Left ventricle myocardium superior (tissue), 1 donor: ENCODE measurements at regions not wholly inside any gene's neighbourhood (a gene's known extent, or its start where the extent isn't known, plus 50 kb on each side); places are given as distances from the start of the nearest gene placed in this dataset.
"Not testable (repeated sequence)": the region's sequence is repeated elsewhere in the genome, so short reads cannot be mapped to it uniquely, and the experiment has no call there.

Experiments used
- ATAC-seq: fragments of 200-7000 bp; cut with Tn5 transposase; one replicate; pipeline ENCODE4 v1.9.1; 2020; ENCODE audit warnings: mild to moderate bottlenecking, moderate library complexity
- DNase-seq: peaks from one replicate; pipeline ENCODE4 v3.0.0-alpha.2; 2020
- intact Hi-C: fragments of 100-400 bp; cut with micrococcal nuclease; formaldehyde crosslinking; loops from one replicate; pipeline ENCODE4 v1.11.0; 2022
- donor health status: DM: no; HTN: yes; CAD: no; lungs with severe emphysema.

DNA sequence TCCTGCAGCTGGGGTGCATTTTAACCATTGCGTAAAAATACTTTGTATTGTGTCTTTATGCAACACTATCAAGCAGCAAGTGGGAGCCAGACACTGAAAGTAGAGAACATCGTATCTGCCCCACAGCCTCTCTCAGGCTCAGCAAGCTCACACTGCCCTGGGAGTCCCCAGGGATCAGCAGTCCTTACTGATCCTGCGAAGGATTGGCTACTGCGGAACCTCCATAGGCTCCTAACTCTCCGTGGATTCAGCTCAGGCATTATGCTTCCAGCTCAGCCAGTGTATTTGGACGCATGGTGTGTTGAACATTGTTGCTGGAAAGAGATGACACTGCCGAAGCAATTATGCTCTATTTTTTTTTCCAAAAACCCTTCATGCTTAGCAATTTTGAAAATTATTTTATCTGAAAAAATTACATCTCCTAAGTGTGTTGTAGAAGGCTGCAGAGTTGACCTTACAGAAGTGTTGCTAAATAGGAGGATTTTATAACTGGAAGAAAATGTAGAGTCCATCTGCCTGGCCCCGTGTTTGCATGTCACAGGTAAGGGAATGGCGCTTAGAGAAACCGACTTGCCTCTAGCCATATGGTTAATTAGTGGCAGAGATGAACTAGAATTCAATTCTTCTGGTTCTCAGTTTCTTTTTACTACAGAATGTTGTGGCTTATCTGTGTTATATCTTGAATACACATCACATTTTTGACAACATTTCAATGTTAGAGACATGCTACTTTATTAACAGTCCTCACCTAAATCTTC is 276.4 kb upstream of the COBL start:
- peak; percentile 20 for ATAC-seq

DNA sequence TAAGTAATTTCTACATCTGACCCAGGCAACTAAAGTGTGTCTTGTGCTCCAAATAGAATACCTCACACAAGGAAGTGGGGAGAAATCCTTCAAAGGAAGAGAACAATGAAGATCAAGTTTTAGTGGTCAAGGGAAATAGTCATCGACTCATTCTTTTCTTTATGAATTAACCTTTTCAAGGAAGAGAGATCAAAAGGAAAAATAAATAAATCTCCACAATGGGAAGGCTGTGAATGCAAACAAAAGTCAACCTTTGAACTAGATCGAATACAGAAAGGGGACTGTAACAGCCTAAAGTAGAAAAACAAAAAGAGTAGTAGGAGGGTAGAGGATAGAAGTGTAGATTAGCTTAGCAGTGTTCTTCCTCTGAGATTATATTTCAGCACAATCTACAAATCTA is 274.6 kb upstream of the COBL start:
- ATAC-seq (no peak), DNase-seq (no peak)
- intact Hi-C loops = no loop called here

More for the DNA sequence above, 276.4 kb upstream of the COBL start:
- intact Hi-C loops = no loop called here
- no peak for DNase-seq

DNA sequence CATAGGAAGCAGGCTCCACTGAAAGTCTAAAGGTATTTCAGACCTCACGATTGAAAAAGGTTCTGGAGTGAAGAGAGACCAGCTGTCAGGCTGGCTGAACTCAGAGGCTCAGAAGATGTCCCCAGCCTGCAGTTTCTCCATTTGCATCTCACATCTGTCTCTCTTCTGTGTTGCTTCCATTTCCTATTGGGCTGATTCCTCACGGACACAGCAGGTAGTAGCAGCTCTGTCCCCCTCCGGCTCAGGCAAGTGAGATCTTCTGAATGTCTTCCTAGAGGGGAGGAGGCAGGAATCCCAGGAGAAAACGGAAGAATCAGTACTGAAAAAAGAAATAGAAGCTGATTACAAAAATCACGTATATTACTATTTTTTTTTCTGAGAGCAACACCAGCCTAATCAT is 274.1 kb upstream of the COBL start:
- intact Hi-C loops = no loop called here
- no peak for DNase-seq
- ATAC-seq = no peak

DNA sequence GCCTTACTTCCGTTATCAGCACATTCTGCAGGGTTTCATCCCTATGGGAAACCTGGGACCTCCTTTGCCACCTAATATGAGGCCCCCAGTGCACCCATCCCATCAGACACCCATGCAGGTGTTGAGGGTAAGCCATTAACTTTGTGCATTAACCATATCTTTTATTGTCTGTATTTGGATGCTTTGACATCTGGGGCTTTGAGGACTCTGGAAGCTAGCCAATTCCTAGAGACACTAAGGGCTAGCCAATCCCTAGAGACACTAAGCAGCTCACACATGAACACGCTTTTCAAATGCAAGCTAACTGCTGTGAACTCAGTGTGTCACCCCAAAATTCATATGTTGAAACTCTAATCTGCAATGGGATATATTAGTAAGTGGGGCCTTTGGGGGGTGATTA is 272.5 kb upstream of the COBL start:
- no peak for DNase-seq
- ATAC-seq = no peak
- intact Hi-C loops = no loop called here

DNA sequence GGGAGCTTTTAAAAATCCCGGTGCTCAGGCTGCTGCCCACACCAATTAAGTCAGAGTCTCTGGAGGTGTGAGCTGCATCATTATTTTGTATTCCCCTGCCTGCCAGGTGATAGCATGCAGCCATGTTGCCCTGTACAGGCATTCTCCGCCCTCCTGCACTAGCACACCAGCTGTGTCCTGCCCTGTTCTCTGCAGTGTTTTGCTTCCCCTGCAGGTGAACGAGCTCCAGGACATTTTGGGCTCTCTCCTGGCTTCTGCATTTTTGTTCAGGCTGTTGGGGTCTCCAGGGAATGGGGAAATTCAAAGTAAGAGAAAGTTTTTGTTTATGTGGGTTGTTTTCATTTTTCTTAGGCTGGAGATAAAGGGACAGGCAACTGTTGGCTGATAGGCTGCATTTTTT is 271.0 kb upstream of the COBL start:
- intact Hi-C loops = no loop called here
- ATAC-seq = no peak
- no peak for DNase-seq

DNA sequence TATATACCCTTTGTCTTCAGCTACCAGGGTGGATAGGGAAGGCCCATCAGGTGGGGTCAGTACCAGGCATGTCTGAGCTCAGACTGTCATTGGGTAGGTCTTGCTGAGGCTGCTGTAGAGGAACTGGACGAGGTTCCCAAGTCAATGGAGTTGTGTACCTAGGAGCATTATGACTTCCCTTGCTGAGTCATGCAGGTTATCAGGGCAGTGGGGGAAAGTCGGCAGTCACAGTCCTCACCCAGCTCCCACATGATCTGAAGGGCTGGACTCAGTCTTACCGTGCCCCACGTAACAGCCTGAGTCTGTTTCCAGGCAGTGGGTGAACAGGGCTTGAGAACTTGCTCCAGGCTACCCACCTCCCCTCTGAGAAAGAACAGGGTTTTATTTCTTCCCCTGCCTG is 260.8 kb upstream of the COBL start:
- no peak for DNase-seq
- intact Hi-C loops = no loop called here
- no peak for ATAC-seq

DNA sequence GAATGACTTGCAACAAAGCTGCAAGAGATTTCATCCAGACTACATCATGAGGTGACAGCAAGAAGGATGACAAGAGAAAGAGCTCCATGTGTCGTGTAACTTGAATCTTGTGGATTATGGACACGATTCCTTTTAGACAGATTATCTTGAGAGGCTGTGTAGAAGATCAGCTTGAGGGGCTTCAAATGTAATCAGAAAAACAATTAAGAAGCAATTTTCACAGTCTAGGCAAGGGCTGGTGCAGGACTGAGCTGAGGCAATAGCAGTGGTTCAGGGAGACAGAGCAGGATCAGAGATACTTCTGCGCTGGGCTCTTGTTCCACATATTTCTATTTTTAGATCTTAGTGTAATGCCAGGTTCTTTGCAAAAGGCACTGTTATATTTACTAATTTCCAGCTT is 253.0 kb upstream of the COBL start:
- DNase-seq = no peak
- intact Hi-C loops = no loop called here
- no peak for ATAC-seq

DNA sequence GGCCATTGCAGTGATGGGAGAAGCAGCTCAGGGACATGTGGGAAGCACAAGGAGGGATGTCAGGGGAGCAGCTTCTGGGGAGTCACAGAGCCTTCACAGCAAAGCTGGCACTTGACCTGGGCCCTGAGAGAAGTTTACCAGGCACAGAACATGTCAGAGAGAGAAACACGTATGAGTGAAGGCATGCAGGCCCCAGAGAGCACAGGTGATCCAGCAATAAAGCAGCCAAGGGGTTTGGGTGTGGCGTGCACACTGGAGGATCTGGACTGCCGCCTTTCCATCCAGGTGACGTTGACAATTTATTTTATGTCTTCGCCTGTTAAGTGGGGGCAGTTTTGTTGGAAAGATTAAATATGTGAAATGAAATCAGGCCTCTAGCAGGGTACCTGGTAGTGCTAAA is 252.6 kb upstream of the COBL start:
- ATAC-seq (no peak), DNase-seq (no peak)
- intact Hi-C loops = no loop called here

DNA sequence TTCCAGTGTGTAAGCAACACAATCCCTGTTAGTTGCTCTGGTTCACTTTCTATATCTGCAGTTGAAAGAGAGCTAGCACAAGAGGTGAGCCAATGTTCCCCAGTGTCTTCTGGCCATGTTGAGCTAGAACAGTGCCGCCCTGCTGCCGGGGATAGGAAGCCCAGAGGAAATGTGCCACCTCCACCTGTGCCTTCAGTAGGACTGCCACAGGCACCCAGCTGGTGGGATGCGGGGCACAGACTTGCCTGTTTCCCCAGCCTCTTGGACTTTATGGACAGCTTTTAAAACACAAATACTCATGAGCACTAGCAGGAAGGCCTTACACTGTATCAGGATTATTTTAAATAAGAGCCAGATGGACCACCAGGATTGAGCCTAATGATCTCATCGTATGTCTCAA is 234.5 kb upstream of the COBL start:
- intact Hi-C loops = no loop called here
- no peak for DNase-seq
- no peak for ATAC-seq

DNA sequence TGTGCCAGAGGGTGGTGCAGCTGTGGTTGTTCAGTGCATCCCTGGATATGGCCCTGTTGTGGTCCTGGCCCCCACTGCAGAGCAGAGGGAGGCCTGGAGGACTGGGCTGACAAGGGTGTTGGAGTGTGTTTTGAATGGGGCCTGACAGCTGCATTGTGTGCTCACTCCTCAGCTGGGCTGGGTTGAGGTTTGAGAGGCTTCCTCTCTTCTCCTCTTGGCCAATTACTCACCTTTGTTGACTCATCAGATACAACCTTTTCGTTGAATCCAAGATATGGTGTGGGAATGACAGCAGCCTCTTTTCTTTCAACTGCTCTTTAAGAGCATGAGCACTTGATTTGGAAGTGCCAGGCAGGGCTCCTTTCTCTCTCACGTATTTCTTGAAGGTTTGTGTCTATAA is 228.5 kb upstream of the COBL start:
- ATAC-seq (no peak), DNase-seq (no peak)
- intact Hi-C loops = no loop called here

DNA sequence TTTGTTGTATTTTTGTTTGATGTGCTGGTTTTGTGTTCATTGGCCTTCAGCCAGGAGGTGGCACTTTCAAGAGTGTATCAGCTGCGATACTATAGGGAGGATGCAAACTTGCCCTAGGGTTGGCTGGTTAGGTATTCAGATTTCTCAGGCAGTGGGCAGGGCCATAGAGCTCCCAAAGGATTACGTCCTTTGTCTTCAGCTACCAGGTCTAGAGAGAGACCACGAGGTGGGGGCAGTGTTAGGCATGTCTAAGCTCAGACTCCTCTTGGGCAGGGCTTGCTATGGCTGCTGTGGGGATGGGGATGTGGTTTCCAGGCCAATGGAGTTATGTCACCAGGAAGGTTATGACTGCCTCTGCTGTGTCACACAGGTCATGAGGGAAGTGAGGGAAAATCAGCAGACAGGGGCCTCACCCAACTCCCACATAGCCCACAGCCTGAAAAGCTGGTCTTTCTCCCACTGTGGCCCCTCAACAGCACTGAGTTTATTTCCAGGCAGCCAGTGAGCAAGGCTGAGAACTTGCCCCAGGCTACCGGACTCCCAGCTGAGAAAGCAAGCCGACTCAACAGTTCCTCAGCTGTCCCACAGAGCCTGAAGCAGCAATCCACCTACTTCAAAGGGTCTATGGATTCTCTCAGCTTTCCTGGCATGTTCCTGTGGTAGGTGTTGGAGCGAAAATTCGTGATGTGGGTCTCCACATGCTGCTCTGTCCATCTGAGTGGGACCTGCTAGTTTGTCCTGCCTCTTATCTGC is 227.4 kb upstream of the COBL start:
- ATAC-seq (no peak), DNase-seq (no peak)
- intact Hi-C loops = no loop called here

DNA sequence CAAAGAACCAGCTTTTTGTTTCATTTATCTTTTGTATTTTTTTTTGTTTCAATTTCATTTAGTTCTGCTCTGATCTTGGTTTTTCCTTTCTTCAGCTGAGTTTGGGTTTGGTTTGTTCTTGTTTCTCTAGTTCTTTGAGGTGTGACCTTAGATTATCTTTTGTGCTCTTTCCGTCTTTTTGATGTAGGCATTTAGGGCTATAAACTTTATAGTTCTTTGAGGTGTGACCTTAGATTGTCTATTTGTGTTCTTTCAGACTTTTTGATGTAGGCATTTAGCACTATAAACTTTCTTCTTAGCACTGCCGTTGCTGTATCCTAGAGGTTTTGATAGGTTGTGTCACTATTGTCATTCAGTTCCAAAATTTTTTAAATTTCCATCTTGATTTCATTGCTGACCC is 224.3 kb upstream of the COBL start:
- DNase-seq, ATAC-seq, intact Hi-C loops: not testable (repeated sequence)

DNA sequence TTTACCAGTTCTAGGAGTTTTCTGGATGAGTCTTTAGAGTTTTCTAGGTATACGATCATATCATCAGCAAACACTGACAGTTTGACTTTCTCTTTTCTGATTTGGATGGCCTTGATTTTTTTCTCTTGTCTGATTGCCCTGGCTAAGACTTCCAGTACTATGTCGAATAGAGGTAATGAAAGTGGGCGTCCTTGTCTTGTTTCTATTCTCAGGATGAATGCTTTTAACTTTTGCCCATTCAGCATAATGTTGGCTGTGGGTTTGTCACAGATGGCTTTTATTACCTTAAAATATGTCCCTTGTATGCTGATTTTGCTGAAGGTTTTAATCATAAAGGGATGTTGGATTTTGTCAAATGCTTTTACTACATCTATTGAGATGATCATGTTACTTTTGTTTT is 223.2 kb upstream of the COBL start:
- intact Hi-C loops = no loop called here
- no peak for ATAC-seq

DNA sequence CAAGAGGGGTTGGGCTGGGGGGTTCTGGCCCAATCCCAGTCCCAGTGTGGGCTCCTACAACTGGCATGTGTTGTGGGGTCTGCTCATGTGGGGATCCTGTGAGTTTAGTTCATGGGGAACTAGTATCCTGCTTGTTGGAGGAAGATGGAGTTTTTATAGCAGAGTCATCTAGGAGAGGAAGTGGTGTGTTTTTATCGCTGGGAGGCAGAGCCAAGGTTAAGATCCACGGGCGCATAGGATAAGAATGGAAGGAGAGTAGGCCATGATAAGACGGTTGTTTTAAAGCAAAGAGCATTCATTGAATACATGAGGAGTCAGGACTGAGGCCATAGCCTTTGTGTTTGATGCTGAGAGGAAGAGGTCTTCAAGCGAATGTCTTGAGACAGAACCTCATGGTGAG is 211.6 kb upstream of the COBL start:
- DNase-seq (no peak), ATAC-seq (no peak)
- intact Hi-C loops = no loop called here

More for the DNA sequence above, 223.2 kb upstream of the COBL start:
- DNase-seq = no peak

DNA sequence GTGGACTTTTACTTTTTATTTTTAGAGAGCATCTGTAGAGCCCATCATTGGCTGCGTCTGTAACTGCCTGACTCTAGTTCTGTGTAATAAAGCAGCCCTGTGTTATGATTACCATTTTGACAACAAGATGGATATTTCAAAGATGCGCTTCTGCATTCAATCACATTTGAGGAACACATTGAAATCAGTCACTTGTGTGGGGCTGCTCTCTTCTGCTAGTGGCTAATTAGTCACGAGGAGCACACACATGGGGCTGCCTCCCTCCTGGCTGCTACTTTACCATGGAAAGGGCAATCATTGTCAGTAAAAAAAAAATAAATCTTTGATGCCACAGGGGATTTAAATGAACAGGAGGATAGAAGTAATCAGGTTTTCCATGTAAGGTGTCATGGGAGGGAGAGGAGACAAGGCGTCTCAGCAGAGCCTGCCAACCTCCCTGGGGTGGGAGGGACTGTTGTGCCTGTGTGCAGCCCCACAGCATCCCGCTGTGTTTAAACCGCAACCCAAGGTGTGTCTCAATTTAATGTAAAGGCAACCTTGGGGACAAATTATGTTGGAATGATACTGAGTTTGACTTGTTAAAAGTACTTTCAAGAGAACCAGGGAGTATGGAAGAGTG is 205.2 kb upstream of the COBL start:
- no peak for ATAC-seq
- no peak for DNase-seq
- intact Hi-C loops = no loop called here

DNA sequence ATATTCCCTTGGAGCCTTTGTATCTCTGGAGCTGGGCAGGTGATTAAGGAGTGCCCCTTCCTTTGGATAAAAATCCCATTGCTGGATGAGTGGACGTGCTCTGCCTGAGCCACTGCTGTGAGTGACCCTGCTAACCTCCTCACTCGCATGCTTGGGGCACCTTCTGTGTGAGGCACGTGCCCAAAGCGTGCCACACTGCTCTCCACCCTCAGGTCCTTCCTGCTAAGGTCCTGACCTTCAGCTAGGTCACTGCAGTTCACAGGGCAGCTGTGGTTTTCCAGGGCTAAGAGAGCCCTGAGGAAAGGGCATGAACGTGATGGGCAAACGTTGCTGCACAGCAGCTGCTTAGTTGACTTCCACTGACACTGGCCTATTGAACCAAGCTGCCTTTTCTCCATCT is 204.4 kb upstream of the COBL start:
- intact Hi-C loops = no loop called here
- ATAC-seq = no peak
- no peak for DNase-seq

DNA sequence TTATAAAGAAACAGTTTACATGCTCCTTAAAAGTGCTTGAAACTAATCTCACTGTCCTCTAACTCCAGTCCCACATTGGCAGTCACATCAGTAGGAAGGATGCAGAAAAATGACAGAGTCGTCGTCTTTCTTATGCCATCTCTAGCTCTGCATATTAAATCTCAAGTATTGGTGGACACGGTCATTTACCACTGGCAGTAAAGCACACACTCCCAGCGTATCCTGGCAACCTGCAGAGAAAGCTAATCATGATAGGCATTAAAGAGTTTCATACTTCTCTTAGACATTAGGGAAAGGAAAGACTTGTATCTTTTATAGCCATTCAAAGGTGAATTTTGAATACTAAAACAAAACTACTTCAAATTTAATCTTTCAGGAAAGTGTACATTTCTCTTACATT is 202.0 kb upstream of the COBL start:
- intact Hi-C loops = no loop called here
- no peak for DNase-seq

DNA sequence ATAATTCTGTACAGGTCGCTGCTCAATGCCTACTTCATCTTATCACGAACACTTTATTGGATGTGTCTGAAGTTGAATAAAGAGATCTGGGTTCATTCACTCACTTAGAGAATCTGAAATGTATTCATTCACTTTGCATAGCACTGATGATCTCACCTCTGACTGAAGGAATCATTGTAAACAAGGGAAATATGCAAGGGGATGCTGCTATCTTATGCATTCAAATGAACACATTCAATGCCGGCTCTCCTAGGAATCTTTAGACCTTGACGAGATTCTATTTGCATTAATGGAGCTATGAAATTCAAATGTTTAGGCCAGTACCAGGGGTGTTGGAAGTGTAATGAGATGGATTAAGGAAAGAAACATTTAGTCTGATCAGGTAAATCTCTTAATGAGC is 200.6 kb upstream of the COBL start:
- no peak for ATAC-seq

More for the DNA sequence above, 202.0 kb upstream of the COBL start:
- no peak for ATAC-seq

DNA sequence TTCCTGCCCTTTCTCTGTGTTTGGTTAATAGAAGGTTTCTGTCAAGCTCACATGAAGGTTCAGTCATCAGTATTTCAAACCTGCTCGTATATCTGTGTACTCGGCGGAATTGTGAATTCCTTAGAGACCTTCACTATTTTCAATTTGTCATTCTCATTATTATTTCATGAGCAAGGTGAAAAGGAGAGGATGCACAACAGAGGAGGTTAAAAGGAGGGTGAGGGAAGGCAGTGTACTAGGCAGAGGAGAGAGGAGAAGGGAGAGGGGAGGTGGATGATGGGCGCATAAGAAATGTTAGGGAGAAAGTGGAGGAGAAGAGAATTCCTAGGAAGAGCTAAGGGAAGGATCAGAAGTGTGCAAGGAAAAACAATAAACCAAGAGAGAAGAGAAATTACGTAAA is 185.0 kb upstream of the COBL start:
- DNase-seq = no peak
- intact Hi-C loops = no loop called here
- ATAC-seq = no peak

More for the DNA sequence above, 200.6 kb upstream of the COBL start:
- DNase-seq = no peak
- intact Hi-C loops = no loop called here

DNA sequence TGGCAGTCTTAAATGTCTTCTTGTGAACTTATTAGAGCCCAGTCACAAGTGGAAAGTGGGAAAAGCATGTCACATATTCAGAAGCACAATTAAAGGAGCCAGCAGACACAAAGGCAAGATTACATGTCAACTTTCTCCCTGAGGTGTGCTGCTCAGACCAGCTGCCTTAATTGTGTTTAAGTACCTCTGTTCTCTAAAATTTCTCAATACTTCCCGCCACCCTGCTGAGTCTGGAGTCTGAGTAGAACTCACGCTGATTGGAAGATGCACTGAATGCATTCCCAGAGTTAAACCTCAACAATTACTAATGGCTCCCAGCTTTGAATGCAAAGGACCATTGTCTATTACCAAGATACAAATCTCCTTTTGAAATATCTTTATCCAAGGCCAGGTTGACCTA is 166.4 kb upstream of the COBL start:
- ATAC-seq (no peak), DNase-seq (no peak)
- intact Hi-C loops = no loop called here

DNA sequence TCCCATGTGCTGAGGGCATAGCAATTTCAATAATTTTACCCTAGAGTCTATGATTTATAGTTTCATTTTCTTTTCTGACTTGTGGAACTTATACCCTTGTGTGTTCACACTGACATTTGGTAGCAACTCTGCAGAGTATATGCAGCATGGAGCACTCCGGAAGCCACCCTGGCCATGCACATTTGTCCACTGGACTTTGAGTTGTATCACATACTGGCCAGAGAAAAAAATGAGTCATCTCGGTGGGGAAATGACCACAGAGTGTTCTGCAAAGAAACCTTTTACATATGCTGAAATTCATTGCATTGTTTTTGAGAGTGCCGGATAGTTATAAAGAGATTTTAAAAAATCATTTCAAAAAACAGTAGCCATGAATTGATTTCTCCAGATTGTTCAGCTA is 164.8 kb upstream of the COBL start:
- no peak for ATAC-seq
- intact Hi-C loops = no loop called here
- DNase-seq = no peak
